ENCODE measurements at regions not wholly inside any gene's neighbourhood (a gene's known extent, or its start where the extent isn't known, plus 50 kb on each side); places are given as distances from the start of the nearest gene placed in this dataset.

- TF ChIP-seq CTCF (IDR thresholded peaks at IDR 0.05) (no peak), POLR2A (IDR thresholded peaks at IDR 0.05) (no peak)
These were observed 208.4 kb downstream of the OMA1 start for GRCh38 chr1:58338081-58338480.
